Islet of Langerhans (tissue), 1 donor: ENCODE measurements at regions not wholly inside any gene's neighbourhood (a gene's known extent, or its start where the extent isn't known, plus 50 kb on each side); places are given as distances from the start of the nearest gene placed in this dataset.

Experiments
- FAIRE-seq: peaks from one replicate; lab custom pipeline; 2011; peaks lifted over from hg19 to GRCh38; lab: Jason Lieb, UNC

GRCh38 chr1:3954170-3955169 is 54.4 kb upstream of the C1orf174 start:
- no peak for FAIRE-seq

GRCh38 chr1:3955196-3955772 is 55.2 kb upstream of the C1orf174 start:
- FAIRE-seq, result no peak

GRCh38 chr1:3956527-3957170 is 56.6 kb upstream of the C1orf174 start:
- no peak for FAIRE-seq

- FAIRE-seq, result no peak
Observed at GRCh38 chr1:3959361-3959760, 59.3 kb upstream of the C1orf174 start.

GRCh38 chr1:3963554-3963953 is 63.5 kb upstream of the C1orf174 start:
- no peak for FAIRE-seq

GRCh38 chr1:3965693-3966092 is 65.6 kb upstream of the C1orf174 start:
- no peak for FAIRE-seq

- FAIRE-seq, result no peak
Observed at GRCh38 chr1:3968851-3969250, 68.8 kb upstream of the C1orf174 start.

- FAIRE-seq, result no peak
Observed at GRCh38 chr1:3971981-3972380, 71.9 kb upstream of the C1orf174 start.

- FAIRE-seq, result no peak
Observed at GRCh38 chr1:3975903-3976630, 76.0 kb upstream of the C1orf174 start.

GRCh38 chr1:3976821-3977220 is 76.7 kb upstream of the C1orf174 start:
- FAIRE-seq, result no peak

- FAIRE-seq, result no peak
Observed at GRCh38 chr1:3978196-3978989, 78.3 kb upstream of the C1orf174 start.

GRCh38 chr1:3978990-3979325 is 78.9 kb upstream of the C1orf174 start:
- FAIRE-seq, result no peak

- no peak for FAIRE-seq
Observed at GRCh38 chr1:3981261-3981660, 81.2 kb upstream of the C1orf174 start.

GRCh38 chr1:3981746-3982505 is 81.9 kb upstream of the C1orf174 start:
- FAIRE-seq, result no peak

- no peak for FAIRE-seq
Observed at GRCh38 chr1:3983181-3983580, 83.1 kb upstream of the C1orf174 start.

- no peak for FAIRE-seq
Observed at GRCh38 chr1:3984586-3984985, 84.5 kb upstream of the C1orf174 start.

GRCh38 chr1:3986686-3987218 is 86.7 kb upstream of the C1orf174 start:
- FAIRE-seq, result no peak

- FAIRE-seq, result no peak
Observed at GRCh38 chr1:3987669-3988235, 87.7 kb upstream of the C1orf174 start.

GRCh38 chr1:3988431-3988830 is 88.4 kb upstream of the C1orf174 start:
- no peak for FAIRE-seq

GRCh38 chr1:3989465-3989864 is 89.4 kb upstream of the C1orf174 start:
- no peak for FAIRE-seq
